GM12874 (cell line): ENCODE measurements at regions not wholly inside any gene's neighbourhood (a gene's known extent, or its start where the extent isn't known, plus 50 kb on each side); places are given as distances from the start of the nearest gene placed in this dataset.

Source experiments
- CTCF ChIP-seq: IDR thresholded peaks from 2 replicates; pipeline ENCODE4 v1.5.1; 2011; ENCODE audit warnings: low read depth, mild to moderate bottlenecking, control low read depth, low read length, moderate library complexity; ENCODE audit not compliant: insufficient read depth

- TF ChIP-seq CTCF: no peak
Observed at GRCh38 chr16:49019081-49019633, 262.5 kb downstream of the CBLN1 start.

- TF ChIP-seq CTCF: no peak
Observed at GRCh38 chr16:49018259-49018931, 263.2 kb downstream of the CBLN1 start.

- no peak for TF ChIP-seq CTCF
Observed at GRCh38 chr16:49017501-49017900, 264.1 kb downstream of the CBLN1 start.

DNA sequence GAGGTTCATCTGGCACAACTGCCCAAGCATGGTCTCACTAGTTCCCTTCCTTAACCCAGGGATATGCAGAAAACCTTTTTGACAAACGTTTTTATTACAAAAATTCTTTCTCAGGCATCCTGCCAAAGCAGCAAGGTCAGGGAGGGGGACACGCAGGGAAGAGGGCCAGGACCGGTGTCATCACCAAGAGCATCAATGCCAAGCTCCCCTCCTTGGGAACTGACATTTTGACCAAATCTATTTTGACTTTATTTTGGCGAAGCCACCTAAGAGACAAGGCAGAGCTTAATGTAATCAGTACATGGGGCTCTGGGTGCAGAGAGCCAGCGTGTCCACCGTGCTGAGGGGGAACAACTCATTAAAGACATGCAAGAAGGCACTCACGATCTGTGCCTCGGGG is 265.2 kb downstream of the CBLN1 start:
- no peak for TF ChIP-seq CTCF

GRCh38 chr16:49015225-49015592 is 266.4 kb downstream of the CBLN1 start:
- TF ChIP-seq CTCF: no peak

GRCh38 chr16:49014277-49015224 is 267.1 kb downstream of the CBLN1 start:
- TF ChIP-seq CTCF: no peak

- TF ChIP-seq CTCF: no peak
Observed at GRCh38 chr16:49013727-49014080, 267.9 kb downstream of the CBLN1 start.
